NCI-H748 (cell line): ENCODE measurements at regions not wholly inside any gene's neighbourhood (a gene's known extent, or its start where the extent isn't known, plus 50 kb on each side); places are given as distances from the start of the nearest gene placed in this dataset.
A peak's percentile ranks its signal among the peaks of the same experiment; 100 is the strongest.
"Not testable (repeated sequence)": the region's sequence is repeated elsewhere in the genome, so short reads cannot be mapped to it uniquely, and the experiment has no call there.

ENCODE experiments used
- DNase-seq: peaks from one replicate; lab custom pipeline; 2025; ENCODE audit not compliant: unreplicated experiment; lab: John Stamatoyannopoulos, UW

DNA sequence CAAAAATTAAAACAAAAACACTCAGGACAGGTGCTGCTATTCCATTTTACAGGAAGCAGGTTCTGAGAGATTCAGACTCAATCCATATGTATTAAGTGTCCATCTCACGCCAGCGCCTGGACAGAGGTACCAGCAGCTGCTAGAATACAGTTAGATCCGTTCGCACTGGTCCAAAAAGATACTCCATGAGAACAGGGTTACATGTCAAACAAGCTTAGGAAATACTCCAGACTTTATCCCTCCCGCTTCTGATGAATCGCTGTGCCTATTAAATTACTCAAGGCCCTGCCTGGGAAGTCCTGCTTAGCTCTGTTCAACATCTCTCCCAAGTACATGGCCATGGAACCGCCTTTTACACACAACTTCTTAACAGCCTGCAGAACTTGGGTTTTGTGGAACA lies 50.2 kb upstream of the SLC35C1 start:
- no peak for DNase-seq

- DNase-seq: no peak
Measured at GRCh38 chr11:45754261-45754709, 50.7 kb upstream of the SLC35C1 start.

DNA sequence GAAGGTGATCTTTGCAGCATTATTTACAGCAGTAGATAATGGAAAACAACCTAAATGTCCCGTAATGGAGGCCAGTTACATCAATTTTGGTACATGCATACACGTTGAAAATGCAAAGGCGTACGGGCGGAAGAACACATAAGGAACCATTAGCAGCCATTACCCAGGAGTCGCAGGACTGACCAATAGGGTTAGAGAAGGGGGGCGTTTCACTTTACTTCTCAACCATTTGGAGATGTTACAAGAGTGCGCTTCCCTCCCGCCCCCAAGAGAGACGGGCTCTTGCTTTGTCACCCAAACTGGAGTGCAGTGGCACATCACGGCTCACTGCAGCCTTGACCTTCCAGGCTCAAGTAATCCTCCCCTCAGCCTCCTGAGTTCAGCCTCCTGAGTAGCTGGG lies 52.8 kb upstream of the SLC35C1 start:
- no peak for DNase-seq

GRCh38 chr11:45751430-45751829 lies 53.5 kb upstream of the SLC35C1 start:
- peak; percentile 90 for DNase-seq

DNA sequence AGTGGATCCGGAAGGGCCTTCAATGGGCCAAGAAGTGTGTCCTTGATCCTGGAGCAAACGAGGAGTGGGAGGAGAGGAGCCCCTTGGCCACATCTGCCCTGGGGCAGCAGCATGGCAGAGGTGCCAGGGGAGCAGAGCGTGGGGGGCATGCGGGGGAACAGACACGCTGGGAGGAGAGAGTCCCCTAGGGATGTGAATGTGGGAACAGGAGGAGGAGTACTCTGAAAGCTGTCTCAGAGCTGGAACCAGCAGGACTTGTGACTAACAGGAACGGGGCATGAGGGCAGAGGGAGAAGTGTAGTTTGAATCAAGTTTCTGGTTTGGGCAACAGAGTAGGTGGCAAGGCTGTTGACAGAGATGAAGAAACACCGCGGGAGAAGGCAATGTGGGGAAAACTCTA lies 54.5 kb upstream of the SLC35C1 start:
- no peak for DNase-seq

GRCh38 chr11:45748801-45749200 lies 56.1 kb upstream of the SLC35C1 start:
- DNase-seq: no peak

GRCh38 chr11:45745065-45745811 lies 59.7 kb upstream of the SLC35C1 start:
- no peak for DNase-seq

DNA sequence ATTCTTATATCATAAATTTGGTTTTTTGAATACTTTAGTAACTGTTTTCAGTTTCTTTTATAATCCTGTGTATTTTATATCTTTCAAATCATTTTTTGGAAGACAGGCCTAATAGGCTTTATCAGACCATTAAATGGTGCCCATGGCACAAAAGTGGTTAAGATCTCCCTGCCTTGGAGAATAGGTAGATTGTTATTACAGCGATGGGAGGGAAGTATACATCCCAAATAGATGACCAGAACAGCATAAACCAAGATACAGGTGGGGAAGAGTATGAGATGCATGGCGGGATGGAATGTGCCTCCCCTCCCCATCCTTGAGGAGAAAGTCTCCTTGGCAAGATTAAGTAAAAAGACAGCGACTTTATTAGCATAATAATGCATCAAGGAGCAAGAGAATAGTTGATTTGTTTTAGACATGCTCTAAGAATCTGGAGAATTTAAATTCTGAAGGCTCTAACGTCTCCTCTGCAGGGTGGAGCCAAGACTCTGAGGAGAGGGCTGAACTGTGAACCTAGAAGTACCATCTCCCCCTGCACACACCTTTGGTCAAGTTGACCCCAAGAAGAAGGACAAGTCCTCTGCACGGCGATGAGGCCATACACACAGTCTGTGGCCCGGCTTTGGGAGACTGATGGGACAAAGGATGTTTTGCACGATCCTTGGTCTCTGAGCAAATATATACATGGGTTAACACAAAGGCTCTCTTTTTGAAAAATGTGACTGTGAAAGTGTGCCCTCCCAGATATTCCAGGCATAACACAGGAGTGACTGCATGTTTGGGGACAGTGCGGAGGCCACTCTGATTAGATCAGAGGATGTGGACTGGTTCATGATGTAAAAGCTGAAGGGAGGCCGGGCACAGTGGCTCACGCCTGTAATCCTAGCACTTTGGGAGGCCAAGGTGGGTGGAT lies 61.1 kb upstream of the SLC35C1 start:
- DNase-seq: no peak

DNA sequence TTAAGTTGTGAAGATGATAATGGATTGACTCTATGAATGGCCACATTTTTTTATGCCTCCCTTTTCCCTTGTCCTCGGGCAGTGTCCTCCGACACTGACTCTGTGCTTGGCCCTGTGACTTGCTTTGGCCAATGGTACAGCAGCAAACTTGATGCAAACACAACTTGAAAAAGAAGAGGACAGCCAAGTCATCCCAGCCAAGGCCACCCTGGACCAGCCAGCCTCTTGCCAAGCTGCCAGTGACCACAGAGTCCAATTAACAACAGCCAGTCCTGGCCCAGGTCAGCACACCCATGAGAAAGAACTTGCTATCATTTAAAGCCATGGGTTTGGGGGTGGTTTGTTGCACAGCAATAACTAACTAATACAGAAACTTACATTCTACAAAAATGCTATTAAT lies 63.4 kb upstream of the SLC35C1 start:
- DNase-seq: no peak

GRCh38 chr11:45741032-45741431 lies 63.9 kb upstream of the SLC35C1 start:
- no peak for DNase-seq

GRCh38 chr11:45739866-45740265 lies 65.1 kb upstream of the SLC35C1 start:
- no peak for DNase-seq

GRCh38 chr11:45739071-45739470 lies 65.9 kb upstream of the SLC35C1 start:
- DNase-seq: not testable (repeated sequence)

- DNase-seq: not testable (repeated sequence)
Measured at GRCh38 chr11:45738194-45738593, 66.8 kb upstream of the SLC35C1 start.

DNA sequence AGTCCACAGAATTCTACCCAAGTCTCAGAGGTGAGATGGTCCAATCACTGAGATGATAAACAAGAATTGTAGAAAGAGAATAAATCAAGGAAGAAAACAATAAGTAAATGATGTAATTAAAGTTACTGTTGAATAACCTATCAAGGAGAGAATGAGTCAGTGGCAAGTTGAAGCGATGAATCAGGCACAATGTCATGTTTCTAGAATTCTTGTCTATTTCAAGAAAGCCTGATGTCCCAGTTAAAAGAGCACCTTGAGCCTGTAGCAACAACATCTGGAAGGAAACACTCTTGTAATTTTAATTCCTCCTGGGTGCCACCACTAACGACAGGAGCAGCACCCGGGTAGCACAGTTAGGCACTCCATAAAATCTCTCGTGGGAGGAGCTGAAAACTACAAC lies 67.9 kb upstream of the SLC35C1 start:
- no peak for DNase-seq

DNA sequence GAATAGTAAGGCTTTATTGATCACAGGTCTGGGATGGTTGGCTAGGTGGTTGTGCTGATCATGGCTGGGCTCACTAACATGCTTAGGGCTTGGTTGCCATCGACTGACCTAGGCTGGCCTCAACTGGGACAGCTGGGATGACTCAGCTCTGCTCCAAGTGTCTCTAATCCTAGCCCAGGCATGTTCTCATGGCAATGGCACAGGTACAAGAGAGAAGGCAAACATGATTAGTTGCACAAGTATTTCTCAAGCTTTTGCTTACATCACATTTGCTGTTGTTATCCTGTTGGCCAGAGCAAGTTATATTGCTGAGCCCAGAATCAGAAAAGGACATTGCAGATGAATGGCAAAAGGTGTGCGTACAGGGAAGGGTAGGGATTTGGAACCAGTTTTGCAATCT lies 68.5 kb upstream of the SLC35C1 start:
- DNase-seq: no peak

GRCh38 chr11:45733176-45733575 lies 67.8 kb upstream of the CHST1 start:
- no peak for DNase-seq

DNA sequence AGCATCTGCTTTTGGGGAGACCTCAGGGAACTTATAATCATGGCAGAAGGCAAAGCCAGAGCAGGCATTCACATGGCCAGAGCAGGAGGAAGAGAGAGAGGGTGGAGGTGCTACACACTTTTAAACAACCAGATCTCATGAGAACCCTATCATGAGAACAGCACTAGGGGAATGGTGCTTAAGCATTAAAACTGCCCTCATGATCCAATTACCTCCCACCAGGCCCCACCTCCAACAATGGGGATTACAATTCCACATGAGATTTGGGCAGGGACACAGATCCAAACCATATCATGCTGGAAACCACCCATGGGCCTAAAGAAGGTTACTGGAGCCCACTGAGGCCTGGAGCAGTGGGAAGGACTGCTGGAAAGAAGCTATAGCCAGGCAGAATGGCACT lies 66.9 kb upstream of the CHST1 start:
- no peak for DNase-seq

DNA sequence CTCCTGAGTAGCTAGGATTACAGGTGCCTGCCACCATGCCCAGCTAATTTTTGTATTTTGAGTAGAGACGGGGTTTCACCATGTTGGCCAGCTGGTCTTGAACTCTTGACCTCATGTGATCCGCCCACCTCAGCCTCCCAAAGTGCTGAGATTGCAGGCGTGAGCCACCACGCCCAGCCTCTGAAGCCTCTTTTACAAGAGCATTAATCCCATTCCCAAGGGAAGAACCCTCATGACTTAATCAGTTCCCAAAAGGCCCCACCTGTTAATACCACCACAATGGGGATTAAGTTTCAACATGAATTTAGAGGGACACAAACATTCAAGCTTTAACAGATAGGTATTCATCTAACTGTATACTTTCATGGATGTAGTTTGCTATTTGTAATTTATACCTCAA lies 65.7 kb upstream of the CHST1 start:
- DNase-seq: not testable (repeated sequence)

DNA sequence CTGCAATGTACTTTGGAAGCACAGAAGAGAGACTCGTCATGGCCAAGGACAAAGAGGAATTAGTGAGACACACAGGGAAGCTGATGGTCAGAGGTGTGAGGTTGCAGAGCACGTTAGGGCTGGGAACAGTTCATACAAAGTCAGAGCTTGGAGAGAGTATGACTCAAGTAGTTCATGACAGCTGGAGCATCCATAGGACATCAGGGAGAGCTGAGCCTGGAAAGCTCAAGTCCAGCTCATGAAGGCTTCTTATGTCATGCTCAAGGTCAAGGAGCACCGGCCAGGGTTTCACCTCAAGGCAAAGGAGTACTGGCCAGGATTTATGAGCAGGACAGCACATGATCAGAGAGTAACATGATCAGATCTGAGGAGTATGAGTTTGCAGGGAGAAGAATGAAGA lies 64.6 kb upstream of the CHST1 start:
- DNase-seq: no peak

DNA sequence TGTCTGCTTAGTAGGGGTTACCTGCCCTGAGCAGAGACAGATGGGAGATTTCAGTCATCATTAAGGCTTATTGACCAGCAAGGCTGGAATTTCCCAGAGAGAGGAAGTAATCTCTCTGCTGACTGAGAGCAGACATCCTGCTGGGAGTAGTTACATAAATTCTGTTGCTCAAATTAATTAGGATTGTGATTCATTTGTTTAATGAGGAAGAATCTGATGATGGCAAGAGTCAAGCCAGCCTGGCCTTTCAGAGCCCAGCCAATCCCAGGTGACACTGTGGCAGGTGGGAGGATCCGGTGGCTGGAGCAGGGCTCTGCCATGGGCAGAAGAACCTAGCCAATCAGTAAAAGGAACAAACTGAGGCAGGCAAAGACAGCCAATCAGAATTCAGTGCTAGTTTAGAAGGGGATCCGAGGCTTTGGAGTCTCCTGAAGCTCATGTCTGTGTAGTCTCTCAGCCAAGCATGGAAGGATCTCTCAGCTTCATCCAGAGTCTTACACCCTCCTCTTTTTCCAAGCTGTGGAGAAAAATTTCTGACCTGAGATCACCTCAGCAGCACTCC lies 61.2 kb upstream of the CHST1 start:
- no peak for DNase-seq

DNA sequence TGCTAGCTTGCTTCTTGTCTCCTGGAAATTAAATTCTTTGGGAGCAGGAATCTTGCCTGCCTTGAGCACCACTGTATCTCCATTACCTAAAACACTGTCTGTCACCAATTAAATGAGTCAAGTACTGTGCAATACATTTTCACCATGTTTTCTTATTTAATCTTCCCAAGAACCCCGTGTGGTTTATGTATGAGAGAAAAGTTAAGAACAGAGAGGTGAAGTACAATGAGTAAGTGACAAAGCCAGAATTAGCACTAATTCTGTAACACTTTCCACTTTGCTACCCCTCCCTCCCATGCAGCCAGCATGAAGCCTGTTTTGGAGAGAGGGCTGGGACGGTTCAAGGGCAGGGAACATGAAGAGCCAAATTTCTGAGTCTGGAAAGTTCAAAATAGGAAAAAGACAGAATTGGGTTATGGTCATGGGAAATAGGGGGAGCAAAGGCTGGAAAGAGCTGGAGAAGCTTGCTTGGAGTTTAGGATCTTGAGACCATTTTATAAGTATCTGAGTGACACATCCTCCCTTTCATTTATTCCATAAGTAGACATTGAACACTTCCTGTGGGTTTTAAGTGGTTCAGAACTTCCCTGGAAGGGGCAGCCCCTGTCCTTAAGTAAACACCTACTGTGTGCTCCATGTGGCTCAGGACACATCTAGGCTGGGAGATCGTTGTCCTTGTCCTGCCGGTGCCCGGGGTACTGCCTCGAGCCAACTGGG lies 60.5 kb upstream of the CHST1 start:
- DNase-seq: no peak
